Stimulated activated CD4-positive, alpha-beta T cell treated with anti-CD3 and anti-CD28 coated beads, Interleukin-1b, Interleukin-23, amount 100 ng/mL, for 24 hours (primary cell): ENCODE measurements at regions not wholly inside any gene's neighbourhood (a gene's known extent, or its start where the extent isn't known, plus 50 kb on each side); places are given as distances from the start of the nearest gene placed in this dataset.

Experiments used
- DNase-seq, 4 experiments: peaks; one replicate each; pipeline ENCODE4 v3.0.0-alpha.2; 2020; ENCODE audit warnings: low read depth in 4 of 4, low spot score in 1 of 4

DNA sequence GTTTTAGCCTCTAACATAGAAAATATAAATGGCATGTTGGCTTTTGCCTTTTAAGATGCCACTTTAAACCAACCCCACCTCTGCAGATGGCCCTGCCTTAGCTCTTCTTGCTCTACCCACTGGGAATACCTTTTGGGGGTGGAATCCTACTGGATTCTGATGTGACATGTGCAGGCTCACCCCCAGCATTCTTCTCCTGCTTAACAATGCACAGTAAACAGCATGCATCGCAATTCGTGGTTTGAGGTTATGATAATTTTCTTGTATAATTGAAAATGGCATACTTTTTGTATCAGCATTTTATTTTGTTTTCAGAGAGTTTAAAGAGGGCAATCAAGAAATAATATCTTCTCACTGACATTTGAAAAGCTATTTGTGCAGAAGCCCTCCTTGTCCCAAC is 167.9 kb downstream of the AREG start:
- no peak for DNase-seq

DNA sequence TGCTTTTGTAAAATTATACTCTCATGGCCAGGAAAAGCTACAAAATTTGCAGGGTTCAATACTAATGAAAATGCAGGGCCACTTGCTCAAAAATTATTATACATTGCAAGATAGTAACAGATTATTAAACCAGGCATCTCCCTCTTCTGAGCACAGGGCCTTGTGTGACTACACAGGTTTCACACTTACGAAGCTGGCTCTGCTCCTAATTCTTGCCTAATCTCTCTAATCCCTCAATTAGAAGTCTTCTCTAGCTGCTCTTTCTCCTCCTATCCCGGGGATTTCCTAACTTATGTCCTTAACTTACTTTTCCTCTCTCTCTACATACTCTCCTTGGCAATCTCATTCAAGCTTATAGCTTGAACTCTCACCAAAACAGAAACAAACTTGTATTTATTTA is 168.3 kb downstream of the AREG start:
- no peak for DNase-seq

DNA sequence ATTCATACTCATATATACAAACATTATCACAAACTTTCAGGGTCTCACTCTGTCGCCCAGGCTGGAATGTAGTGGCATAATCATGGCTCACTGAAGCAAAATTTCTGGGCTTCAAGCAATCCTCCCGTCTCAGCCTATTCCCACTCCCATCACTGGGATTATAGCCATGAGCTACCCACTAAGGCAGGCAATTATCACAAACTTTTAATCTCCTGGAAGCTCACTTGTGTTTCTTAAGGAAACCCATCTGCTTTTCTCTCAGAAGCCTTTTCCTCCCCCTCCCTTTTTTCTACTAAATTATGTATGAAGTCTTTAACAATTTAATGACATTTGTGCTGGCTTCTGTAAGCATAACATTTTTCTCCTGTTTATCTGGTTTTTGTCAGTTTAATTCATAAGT is 170.5 kb downstream of the AREG start:
- DNase-seq: no peak

DNA sequence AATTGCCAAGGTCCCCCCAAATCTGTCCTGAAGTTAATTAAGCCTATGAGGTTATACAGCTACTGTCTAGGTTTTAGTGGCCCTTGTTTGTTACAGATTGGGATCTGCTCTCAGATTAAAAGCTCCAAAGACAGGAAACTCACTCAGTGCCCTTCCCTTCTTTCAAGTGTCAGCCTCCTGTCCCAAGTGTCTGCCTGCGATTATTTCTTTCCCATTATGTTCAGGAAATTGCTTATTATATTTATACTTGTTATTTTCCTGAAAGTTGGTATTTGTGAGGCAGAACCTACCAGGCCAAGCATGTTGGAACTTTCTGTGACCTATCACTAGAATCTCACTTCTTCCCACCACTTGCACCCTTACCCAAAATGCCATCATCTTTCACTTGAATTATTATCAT is 173.2 kb downstream of the AREG start:
- DNase-seq: no peak

DNA sequence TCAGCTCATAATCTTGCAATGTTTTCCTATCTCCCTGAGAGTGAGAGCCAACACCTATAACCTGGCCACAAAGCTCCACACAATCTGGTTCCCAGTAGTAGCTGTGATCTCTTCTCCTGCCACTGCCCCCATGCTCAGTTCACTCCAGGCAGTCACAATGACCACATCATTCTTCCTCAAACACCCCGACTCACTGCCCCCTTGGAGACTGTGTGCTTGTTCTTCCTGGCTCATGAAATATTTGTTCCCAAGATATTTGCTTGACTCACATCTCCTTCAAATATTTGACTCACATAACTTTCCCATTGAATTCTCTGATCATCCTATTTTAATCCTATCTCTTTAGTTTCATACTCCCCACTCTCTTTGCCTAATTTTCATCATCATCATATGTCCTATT is 173.7 kb downstream of the AREG start:
- DNase-seq: no peak

DNA sequence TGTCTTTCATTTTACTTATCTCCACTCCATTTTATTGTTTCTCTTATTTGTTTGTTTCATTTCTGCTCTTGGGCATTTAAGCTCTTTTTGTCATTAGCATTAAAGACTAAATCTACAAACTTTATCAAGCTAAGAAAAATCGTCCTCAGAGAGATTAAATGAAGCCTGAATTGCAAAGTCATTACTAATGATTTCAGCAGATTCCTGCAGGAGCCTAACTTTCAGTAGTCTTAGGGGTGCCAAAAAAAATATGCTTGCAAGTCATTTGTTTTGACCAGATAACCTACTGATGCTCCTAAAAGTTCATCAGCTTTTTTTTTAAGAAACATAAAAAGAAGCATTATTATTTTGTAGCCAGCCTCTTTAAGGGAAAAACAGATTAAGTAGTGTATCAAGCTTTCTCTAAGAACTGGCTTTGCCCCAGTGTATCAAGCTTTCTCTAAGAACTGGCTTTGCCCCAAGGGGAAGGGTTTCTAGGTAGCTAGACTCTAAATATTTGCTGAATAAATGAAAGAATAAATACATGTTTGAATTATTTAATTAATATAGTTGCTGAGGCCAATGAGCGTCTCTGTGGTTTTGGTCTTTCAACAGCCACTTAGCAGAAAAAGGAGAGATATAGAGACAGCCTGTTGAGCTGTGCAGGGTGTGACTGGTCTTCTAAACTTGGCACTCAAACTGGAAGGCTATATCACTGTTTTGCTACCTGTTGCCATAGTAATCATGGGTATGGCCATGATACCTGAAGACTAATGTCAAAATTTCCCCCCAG is 174.2 kb downstream of the BTC start:
- DNase-seq: no peak

DNA sequence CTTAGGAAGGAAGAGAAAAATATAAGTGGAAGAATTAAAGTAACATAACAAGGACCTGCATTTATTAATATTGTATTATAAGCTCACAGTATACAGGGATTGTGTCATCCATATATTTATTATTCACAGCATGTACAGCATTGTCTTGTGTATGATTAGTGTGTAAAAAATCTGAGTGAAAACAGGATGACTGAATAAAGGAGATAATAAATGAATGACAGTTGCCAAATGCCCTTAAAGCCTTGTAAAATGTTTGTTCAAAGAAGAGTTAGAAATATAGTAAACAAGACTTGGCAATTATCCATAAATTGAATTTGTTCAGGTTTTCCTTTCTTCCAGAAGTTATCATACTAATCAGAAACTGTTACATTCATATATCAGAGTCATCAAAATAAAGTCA is 172.7 kb downstream of the BTC start:
- no peak for DNase-seq

DNA sequence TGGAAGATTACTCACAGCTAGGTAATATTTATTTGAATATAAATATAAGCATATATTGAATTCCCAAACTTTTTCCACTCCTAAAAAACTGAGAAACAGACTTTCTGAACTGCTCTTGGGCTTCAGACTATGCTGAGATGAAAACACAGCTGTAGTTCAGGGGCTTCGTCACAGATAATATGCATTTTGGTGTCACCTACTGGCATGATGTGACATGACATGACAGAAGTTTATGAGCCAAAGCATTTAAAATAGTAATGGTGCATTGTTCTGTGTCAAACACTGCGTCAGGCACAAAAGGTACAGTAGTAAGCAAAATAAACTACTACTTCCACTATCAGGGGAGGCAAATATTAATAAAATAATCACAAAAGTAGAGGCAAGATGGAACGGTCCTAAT is 171.3 kb downstream of the BTC start:
- no peak for DNase-seq

DNA sequence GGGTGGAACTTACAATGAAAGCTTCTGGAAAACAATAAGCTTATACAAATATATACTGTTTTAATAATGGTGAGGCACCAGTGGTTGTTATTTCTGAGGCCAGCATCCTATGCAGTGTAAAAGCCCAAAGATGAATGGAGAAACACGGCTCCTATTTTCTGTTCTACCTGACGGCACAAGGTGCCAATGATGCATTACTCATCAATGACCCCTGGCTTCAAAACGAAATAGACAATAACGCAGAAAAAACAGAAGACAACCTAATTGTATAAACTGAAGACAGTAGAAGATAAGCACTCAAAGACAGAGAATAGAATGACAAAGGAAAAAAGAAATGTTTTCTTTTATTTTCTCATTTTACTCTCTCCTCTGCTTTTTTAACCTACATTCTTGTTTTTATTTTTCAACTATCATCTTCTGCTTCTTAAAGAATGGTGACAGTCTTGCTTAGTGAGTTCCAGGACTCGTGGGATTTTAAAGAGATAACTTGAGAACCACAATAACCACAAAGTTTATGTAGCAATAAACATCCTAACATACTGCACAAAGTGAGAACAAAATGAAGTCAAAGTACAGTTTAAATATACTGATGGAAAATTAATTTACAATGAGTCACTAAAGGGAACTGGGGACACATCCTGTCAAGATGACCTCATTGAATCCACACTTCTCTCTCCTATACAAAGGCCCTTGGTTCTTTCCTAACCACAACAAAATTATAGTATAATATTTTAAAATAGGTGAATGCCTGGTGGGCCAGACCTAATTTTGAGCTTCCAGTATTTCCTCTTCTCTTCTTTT is 169.8 kb downstream of the BTC start:
- no peak for DNase-seq

DNA sequence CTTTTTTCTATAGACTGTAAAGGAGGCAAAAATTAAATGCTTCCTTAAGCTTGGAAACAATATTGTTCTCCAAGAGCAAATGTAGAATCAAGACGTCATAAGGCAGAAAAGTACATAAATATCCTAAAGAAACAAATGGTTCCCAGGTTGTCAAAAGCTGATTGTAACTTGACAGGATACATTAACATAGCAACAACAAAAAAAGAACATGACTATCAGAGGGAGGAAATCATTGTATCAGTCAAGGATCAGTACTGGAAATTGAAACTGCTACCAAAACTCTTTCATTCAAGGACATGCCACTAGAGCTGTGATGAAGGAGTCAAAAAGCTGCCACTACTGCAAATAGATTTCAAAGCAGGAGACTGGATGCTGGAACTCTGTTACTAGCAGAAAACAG is 168.3 kb downstream of the BTC start:
- no peak for DNase-seq

DNA sequence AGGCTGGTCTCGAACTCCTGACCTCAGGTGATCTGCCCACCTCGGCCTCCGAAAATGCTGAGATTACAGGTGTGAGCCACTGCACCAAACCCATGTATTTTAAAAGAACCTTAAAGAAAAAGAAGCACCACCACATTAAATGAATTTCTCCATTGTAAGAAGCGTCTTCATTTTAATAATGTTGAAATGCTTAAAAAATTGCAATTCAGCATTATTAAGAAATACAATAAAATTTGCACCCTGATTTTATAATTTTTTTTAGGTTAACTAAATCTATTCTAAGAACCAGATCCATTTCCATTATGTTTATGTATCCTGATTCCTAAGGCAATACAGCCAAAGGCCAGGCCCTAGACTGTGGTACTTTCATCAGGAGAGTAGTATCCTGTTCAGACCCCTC is 167.2 kb downstream of the BTC start:
- DNase-seq: no peak

DNA sequence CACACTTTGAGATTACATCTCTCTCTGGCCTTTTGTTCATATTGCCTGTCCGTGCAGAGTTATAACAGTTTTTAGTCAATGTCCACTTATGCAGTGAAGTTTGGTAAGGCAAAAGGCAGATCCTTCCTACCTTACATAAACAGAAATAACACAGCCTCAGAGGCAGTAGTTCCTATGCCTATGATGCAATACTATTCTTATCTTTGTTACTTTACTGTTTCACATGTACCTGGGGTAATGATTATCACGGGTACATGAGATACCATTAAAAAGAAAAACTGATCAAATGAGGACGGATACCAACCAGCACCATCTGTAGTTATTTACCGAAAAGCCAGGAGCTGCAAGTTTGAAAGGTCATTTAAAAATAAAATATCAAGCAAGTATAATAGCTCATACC is 166.8 kb downstream of the BTC start:
- DNase-seq: no peak

DNA sequence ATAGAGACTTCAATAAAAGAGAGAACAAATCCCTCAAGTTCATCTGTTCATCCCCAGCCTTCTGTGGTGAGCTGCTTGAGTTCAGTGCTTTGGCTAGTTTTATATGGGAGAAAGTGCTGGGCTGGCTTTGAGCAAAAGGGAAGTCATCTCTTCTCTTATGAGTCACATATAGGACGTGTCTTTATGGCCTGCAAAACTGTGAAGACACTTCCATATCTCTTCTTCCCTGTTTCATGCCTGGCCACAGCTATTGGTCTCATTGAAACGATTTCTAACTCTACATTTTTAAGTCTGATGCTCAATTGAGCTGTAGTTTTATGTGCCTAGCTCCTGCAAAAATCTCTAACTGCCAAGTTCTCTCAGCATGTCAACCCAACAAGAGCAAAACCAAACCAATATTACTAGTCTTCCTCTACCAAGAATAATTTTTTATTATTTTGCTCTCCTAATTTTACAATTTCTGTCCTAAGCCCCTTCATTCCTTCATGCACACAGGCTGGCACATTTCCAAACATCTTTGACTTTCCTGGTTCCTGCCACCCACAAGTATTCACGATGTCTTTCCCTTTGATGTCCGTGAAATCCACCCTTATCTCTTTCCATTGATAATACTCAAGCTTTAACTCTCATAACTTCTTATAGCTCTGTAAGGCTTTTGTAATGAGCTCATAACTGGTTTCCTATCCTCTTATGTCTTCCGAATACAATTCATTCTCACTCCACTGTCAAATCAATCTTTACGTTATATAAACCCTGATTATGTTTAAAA is 165.3 kb downstream of the BTC start:
- no peak for DNase-seq

DNA sequence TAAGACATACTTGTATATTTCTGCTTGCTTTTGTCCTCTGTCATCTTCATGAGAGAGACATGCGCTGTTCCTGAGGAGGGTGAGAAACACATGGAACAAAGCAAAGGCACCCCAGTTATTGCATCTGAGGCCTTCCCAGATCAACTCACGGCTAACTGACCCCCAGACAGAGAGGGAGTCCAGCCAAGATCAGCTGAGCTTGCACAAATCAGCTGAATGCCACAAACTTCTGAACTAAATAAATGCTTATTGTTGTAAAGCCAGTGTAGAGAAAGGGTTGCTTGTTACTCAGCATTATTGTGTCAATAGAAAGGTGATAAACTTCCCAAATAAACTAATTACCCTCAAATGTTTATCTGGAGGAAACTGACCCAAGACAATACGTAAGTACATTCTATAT is 163.8 kb downstream of the BTC start:
- no peak for DNase-seq

DNA sequence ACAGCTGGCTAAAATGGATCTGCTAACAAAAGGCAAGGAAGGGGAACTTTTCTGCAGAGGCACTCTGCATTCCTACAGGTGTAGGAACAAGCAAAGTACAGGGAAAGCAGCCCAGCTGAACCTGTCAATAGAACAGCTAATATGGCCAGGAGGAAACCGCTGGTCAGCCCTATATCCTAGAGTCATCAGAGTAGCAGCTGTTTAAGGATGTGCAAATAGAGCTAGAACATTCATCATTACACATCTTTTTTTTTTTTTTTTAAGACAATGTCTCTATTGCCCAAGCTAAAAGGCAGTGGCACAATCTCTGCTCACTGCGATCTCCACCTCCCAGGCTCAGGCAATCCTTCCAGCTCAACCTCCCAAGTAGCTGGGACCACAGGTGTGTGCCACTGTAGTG is 163.0 kb downstream of the BTC start:
- DNase-seq: no peak

DNA sequence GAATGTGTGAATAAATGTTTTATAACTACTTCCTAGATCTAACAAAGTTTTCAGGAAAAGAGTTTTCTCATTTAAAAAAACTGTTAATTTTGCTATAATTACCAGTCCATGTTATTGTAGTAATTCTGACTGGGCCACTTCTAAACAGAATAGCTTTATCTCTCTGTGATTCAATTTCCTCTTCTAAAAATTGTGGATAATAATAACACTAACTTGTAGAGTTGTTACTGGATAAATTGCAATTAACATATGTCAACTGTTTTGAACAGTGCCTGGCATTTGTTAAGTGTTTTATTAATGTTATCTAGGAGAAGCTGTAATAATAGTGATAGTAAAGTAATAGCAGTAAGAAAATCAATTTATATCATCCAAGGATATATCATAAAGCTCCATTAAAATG is 162.3 kb downstream of the BTC start:
- no peak for DNase-seq

DNA sequence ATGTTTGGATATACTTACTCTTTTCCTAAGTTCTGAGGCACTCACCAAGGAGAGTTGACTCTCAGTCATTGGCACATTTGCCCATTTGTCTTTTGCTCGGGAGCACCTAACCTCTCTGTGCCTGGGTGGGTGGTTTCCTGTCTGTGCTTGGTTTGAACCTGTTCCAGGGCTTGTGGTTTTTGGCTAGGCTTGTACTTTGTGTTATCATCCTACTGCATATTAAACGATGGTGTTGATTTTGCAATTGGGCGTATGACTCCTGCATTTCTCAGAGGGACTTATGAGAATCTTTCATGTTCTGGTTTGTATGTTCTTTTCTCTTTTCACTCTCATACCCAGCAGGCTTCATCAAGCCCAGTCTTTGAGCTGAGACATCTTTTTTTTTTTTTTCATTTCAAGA is 161.7 kb downstream of the BTC start:
- DNase-seq: peak in 2 of 4 experiments; percentile 1 to 13

DNA sequence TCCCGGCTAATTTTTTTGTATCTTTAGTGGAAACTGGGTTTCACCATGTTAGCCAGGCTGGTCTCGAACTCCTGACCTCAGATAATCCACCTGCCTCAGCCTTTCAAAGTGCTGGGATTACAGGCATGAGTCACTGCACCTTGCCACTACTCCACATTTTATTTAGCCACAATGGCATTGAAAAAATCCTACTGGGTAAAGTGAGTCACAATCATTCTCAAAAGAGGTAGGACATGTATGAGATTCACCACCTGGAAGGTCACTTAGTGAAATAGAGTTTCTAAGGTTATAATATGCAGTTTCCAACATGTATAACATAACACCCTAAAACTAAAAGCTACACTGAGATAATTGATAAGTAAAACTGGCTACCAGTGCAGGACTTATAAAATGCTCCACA is 159.2 kb downstream of the BTC start:
- DNase-seq: no peak

DNA sequence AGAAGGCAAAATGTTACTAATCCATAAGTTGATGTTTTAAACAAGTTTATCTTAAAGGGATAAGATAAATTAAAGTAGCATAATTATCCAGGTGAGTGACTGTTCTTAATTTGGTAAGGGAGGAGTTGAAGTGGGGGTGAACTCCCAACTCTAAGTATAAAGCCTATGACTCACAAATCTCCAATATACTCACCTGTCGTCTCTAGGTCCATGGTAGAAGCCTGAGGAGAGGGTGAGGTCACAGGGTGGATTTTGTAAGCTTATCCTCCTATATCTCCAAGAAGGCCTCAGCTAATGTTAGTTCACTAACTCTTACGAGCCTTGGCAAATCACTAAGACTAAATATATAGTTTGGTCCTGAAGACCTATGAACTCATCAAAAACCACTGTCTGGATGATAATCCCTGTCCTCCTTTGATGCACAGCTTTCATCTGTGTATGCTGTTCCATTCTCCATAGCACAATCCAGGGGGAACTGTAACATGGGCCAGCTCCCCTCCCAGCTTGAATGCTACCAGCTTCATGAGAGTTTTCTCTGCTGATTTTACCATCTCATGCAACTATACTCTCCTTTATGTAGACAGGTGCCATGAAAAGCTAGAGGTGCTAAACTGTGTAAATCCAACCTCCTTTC is 158.7 kb downstream of the BTC start:
- no peak for DNase-seq

DNA sequence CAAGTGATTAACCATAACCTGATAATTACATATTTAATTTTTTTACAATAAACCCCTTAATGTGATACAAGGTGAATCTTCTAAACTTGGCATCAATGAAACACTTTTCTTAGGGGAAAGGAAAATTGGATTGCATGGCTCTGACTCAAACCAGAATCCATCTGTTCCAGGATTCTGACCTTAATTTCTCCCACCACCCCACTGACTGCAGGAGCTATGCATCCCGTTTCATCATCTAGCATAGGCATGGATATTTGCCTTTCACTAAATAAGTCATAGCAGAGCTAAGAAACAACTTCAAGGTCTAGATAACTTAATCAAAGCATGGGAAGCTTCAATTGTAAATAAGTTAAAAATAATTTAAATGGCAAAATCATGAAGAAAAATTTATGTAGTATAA is 156.3 kb downstream of the BTC start:
- no peak for DNase-seq

DNA sequence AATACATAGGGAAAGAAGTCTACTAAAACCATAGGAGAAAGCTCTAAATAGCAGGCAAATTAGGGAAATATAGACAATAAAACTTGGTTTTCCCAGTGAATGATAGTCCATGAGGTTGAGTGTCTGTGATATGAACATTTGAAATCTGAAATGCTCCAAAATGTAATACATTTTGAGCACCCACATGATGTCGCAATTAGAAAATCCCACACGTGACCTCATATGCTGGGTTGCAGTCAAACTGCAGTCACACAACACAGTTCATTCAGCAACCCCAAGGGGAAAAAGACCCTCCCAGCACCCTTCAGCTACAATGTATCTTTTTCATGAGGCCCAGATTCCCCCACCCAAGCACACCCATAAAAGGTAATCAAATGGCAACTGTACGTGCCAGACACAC is 155.6 kb downstream of the BTC start:
- DNase-seq: no peak
